ENCODE measurements at regions not wholly inside any gene's neighbourhood (a gene's known extent, or its start where the extent isn't known, plus 50 kb on each side); places are given as distances from the start of the nearest gene placed in this dataset.

DNA sequence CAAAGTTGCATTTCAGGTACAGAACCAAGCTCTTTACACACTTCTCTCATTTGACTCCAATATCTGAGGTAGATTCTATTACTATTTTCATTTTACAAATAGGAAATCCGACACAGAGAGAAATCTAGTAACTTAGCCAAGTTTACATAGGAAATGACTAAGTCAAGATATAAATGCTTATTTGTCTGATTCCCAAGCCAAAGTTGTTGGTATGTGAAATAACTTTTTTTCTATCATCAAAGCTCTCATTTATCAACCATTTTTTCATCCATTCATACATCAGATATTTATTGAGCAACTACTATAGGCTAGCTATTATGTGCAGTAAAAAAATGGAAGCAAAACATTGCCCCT, 89.2 kb upstream of the MITF start:
- Histone ChIP-seq H3K4me3 (ENCODE audit: low read length) (no peak overlapping the region), H3K27me3 (ENCODE audit: low read depth, low read length) (no peaks in the 10 kb centered on the region), H4K20me1 (ENCODE audit: insufficient read depth, low read length) (no peaks in the 10 kb centered on the region), H3K9ac (ENCODE audit: low read length) (no peak overlapping the region), H2AFZ (ENCODE audit: low read depth, low read length) (no peak overlapping the region), H3K4me2 (ENCODE audit: low read length) (no peak overlapping the region), H3K36me3 (replicated peaks; ENCODE audit: low read depth, low read length) (no peaks in the 10 kb centered on the region), H3K9me3 (ENCODE audit: insufficient read depth, low read length) (no peaks in the 10 kb centered on the region), H3K4me1 (ENCODE audit: low read length) (no peaks in the 10 kb centered on the region), H3K27ac (ENCODE audit: low read length) (no peak overlapping the region), H3K79me2 (ENCODE audit: low read length) (no peaks in the 10 kb centered on the region)
- TF ChIP-seq, protein P1, sequence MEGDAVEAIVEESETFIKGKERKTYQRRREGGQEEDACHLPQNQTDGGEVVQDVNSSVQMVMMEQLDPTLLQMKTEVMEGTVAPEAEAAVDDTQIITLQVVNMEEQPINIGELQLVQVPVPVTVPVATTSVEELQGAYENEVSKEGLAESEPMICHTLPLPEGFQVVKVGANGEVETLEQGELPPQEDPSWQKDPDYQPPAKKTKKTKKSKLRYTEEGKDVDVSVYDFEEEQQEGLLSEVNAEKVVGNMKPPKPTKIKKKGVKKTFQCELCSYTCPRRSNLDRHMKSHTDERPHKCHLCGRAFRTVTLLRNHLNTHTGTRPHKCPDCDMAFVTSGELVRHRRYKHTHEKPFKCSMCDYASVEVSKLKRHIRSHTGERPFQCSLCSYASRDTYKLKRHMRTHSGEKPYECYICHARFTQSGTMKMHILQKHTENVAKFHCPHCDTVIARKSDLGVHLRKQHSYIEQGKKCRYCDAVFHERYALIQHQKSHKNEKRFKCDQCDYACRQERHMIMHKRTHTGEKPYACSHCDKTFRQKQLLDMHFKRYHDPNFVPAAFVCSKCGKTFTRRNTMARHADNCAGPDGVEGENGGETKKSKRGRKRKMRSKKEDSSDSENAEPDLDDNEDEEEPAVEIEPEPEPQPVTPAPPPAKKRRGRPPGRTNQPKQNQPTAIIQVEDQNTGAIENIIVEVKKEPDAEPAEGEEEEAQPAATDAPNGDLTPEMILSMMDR (IDR thresholded peaks at IDR 0.05; ENCODE audit: low read depth, low read length): no peak
- TF ChIP-seq EZH2phosphoT487 (IDR thresholded peaks at IDR 0.05; ENCODE audit: low read depth): no peak

DNA sequence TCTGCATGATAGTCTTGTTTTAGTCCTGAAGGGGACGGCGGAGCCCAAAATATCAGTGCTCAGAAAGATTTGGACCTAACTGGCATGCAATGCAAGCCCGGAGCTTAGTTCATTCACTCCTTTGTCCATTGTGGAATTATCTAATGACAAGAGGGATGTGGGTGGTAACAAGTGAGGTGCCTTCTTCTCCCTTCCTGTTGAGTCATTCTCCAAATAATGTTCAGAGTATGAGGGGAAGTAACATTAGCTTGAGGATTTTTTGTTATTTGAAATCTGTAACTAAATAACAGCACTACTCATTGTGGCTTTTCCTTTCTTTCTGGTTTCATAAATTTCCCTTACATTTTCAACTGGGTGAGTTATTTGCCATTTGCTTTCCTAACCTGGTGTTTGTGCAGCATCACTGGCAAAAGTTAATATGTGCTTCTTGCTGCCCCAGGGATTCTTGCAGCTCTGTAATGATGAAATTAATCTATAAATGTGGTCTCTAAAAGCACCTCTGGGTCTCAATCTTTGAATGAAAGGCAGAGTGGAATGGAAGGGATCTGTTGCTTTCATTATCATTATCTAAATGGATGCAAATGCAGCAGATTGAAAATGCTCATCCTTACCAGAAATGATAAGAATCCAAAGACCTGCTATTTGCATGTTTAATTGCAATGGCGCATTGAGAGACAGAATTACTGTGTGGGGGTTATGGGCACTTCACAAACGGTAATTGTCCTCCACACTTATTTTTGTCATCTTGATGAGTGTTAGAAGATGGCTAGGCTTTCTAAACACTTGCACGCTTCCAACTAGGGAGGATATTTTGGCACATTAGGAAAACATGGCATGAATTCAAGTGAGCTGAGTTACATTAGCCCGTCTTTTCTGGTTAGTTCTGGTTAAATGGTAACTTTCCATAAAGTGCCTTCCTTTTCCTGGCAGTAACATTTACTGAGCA, 89.9 kb upstream of the MITF start:
- Histone ChIP-seq H3K4me1 (ENCODE audit: low read length) (no peaks in the 10 kb centered on the region), H3K9me3 (ENCODE audit: insufficient read depth, low read length) (no peaks in the 10 kb centered on the region), H3K79me2 (ENCODE audit: low read length) (no peaks in the 10 kb centered on the region), H2AFZ (ENCODE audit: low read depth, low read length) (no peak overlapping the region), H3K27ac (ENCODE audit: low read length) (no peak overlapping the region), H3K4me3 (ENCODE audit: low read length) (no peak overlapping the region), H3K9ac (ENCODE audit: low read length) (no peak overlapping the region), H4K20me1 (ENCODE audit: insufficient read depth, low read length) (no peaks in the 10 kb centered on the region), H3K36me3 (replicated peaks; ENCODE audit: low read depth, low read length) (no peaks in the 10 kb centered on the region), H3K4me2 (ENCODE audit: low read length) (no peak overlapping the region), H3K27me3 (ENCODE audit: low read depth, low read length) (no peaks in the 10 kb centered on the region)
- TF ChIP-seq EZH2phosphoT487 (IDR thresholded peaks at IDR 0.05; ENCODE audit: low read depth): no peak
- TF ChIP-seq, protein P1 (IDR thresholded peaks at IDR 0.05; ENCODE audit: low read depth, low read length): no peak

DNA sequence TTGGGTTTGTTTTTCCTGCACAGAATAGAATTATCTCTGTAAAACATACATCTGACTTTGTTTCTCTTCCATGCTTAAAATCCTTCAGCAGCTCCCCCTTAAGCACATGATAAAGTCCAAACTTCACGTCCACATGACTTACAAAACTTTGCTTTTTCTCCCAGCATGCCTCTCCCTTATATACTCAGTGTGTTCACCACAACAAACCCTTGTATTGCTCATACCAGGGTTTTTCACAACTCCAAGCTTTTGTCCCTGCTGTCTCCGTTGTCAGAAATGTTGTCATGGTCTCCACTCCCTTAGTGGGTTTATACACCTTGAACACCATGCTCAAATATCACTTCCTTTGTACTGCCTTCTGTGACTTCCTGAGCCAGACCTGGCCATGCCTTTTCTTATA, 91.1 kb upstream of the MITF start:
- Histone ChIP-seq H2AFZ (ENCODE audit: low read depth, low read length) (no peak overlapping the region), H3K27ac (ENCODE audit: low read length) (no peak overlapping the region), H3K4me1 (ENCODE audit: low read length) (no peaks in the 10 kb centered on the region), H3K27me3 (ENCODE audit: low read depth, low read length) (no peaks in the 10 kb centered on the region), H3K9me3 (ENCODE audit: insufficient read depth, low read length) (no peaks in the 10 kb centered on the region), H3K36me3 (replicated peaks; ENCODE audit: low read depth, low read length) (no peaks in the 10 kb centered on the region), H3K9ac (ENCODE audit: low read length) (no peak overlapping the region), H3K4me3 (ENCODE audit: low read length) (no peak overlapping the region), H3K79me2 (ENCODE audit: low read length) (no peaks in the 10 kb centered on the region), H3K4me2 (ENCODE audit: low read length) (no peak overlapping the region), H4K20me1 (ENCODE audit: insufficient read depth, low read length) (no peaks in the 10 kb centered on the region)
- TF ChIP-seq EZH2phosphoT487 (IDR thresholded peaks at IDR 0.05; ENCODE audit: low read depth): no peak
- TF ChIP-seq, protein P1 (IDR thresholded peaks at IDR 0.05; ENCODE audit: low read depth, low read length): no peak

DNA sequence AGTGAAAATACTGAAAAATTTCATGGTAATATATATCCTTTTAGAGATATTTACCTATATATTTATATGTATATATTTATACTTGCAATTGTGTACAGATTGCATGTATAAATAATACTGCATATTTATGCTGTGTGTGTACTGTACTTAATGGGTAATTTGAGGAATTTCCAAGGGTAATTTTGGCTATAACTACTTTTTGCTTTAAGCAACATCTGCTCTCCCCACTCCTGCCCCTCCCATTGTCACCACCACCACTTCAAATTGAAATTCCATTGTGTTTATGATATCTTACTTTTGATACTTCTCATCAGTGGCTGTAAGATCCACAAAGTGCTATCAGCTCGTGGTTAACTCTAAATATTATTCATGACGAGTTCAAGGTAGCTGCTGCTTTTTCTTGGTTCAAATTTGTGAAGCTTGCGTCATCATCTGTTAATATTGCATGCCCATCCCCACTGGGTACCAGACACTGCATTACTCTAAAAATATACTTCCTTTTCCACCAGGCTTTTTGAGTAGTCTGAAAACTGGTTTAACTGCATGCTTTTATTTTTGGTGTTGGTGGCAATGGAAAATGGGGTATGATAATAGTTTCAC, 91.7 kb upstream of the MITF start:
- TF ChIP-seq, protein P1 (IDR thresholded peaks at IDR 0.05; ENCODE audit: low read depth, low read length): no peak
- TF ChIP-seq EZH2phosphoT487 (IDR thresholded peaks at IDR 0.05; ENCODE audit: low read depth): no peak
- Histone ChIP-seq H3K4me2 (ENCODE audit: low read length) (no peak overlapping the region), H3K27me3 (ENCODE audit: low read depth, low read length) (no peaks in the 10 kb centered on the region), H2AFZ (ENCODE audit: low read depth, low read length) (no peak overlapping the region), H3K4me1 (ENCODE audit: low read length) (no peaks in the 10 kb centered on the region), H3K36me3 (replicated peaks; ENCODE audit: low read depth, low read length) (no peaks in the 10 kb centered on the region), H3K9me3 (ENCODE audit: insufficient read depth, low read length) (no peaks in the 10 kb centered on the region), H3K27ac (ENCODE audit: low read length) (no peak overlapping the region), H3K9ac (ENCODE audit: low read length) (no peak overlapping the region), H3K79me2 (ENCODE audit: low read length) (no peaks in the 10 kb centered on the region), H4K20me1 (ENCODE audit: insufficient read depth, low read length) (no peaks in the 10 kb centered on the region), H3K4me3 (ENCODE audit: low read length) (no peak overlapping the region)

Measured in OCI-LY3 (cell line).